Sigmoid colon (tissue), 6 donors: ENCODE measurements at regions not wholly inside any gene's neighbourhood (a gene's known extent, or its start where the extent isn't known, plus 50 kb on each side); places are given as distances from the start of the nearest gene placed in this dataset.

Source experiments
- DNase-seq: peaks from one replicate; pipeline ENCODE4 v3.0.0-alpha.2; 2019
- H3K27ac ChIP-seq, 4 donors: fragments of 200-600 bp; sonication (generic); one replicate each; pipeline ENCODE4 v1.5.1; 2016 to 2019; ENCODE audit warnings: mild to moderate bottlenecking in 1 of 4
- H3K27me3 ChIP-seq, 3 donors: fragments of 200-600 bp; sonication (generic); one replicate each; pipeline ENCODE4 v1.5.1; 2019; ENCODE audit warnings: mild to moderate bottlenecking in 1 of 3
- H3K36me3 ChIP-seq, 4 donors: fragments of 200-600 bp; sonication (generic); one replicate each; pipeline ENCODE4 v1.5.1; 2016 to 2019
- H3K4me1 ChIP-seq, 4 donors: fragments of 200-600 bp; sonication (generic); one replicate each; pipeline ENCODE4 v1.5.1; 2017 to 2019
- H3K4me3 ChIP-seq, 4 donors: fragments of 200-600 bp; sonication (generic); one replicate each; pipeline ENCODE4 v1.5.1; 2017 to 2019; ENCODE audit warnings: mild to moderate bottlenecking in 2 of 4, moderate library complexity in 1 of 4
- H3K9me3 ChIP-seq, 4 donors: fragments of 200-600 bp in 3 of 4; sonication (generic) in 3 of 4; one replicate each; pipeline versions ENCODE4 v1.5.1 to v1.6.1; 2013 to 2019
- EP300 ChIP-seq, 4 donors: sonication (generic); formaldehyde crosslinking; IDR thresholded peaks; one replicate each; pipeline ENCODE4 v1.6.1; 2017; ENCODE audit warnings: antibody characterized with exemption in 4 of 4
- POLR2A ChIP-seq, 2 donors: fragments of 450-650 bp; IDR thresholded peaks; one replicate each; pipeline ENCODE4 v1.6.1; 2016; ENCODE audit warnings: antibody characterized with exemption in 2 of 2, mild to moderate bottlenecking in 2 of 2, moderate library complexity in 2 of 2
- POLR2AphosphoS5 ChIP-seq, 4 donors: sonication (generic); formaldehyde crosslinking; IDR thresholded peaks; one replicate each; pipeline ENCODE4 v1.6.1; 2017; ENCODE audit warnings: antibody characterized with exemption in 4 of 4
- WGBS, 2 donors: extraction: QIAGEN DNeasy Blood & Tissue Kit; methylation state at CpG; one replicate each; pipeline ENCODE4 v1.1.7; 2013; 5-methylcytosine and 5-hydroxymethylcytosine counted together
- intact Hi-C: fragments of 100-400 bp; cut with DNase I; formaldehyde crosslinking; loops from one replicate; pipeline ENCODE4 v1.15.1; 2023
- TF ChIP-seq, protein P1 (sequence below), 4 experiments: fragments of 450-650 bp in 3 of 4; fragments of 200-600 bp in 1 of 4; IDR thresholded peaks; one replicate each; pipeline ENCODE4 v1.5.1; 2016 to 2019; ENCODE audit warnings: antibody characterized with exemption in 4 of 4, mild to moderate bottlenecking in 3 of 4, moderate library complexity in 2 of 4
- donor health status: healthy with polysubstance abuse.
- donor health status: healthy.

DNA sequence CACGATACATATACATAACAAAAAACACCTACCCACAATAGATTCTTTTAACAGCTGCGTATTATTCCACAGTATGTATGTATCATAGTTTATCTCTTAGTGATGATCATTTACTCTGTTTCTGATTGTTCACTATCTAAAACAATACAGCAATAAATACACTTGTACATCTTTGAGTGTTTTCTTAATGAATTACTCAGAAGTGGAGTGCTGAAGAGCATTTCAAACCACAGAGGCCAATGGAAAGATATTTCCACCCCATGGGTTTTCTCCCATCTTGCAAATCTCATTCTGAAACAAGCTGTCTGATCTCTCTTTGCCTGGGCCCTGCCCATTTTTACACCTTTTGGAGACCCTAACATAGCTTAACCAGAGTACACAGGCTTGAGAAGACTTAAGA, 113.8 kb upstream of the KLF7 start:
- DNase-seq = no peak
- no peak for TF ChIP-seq POLR2A (IDR thresholded peaks at IDR 0.05)
- TF ChIP-seq, protein P1, sequence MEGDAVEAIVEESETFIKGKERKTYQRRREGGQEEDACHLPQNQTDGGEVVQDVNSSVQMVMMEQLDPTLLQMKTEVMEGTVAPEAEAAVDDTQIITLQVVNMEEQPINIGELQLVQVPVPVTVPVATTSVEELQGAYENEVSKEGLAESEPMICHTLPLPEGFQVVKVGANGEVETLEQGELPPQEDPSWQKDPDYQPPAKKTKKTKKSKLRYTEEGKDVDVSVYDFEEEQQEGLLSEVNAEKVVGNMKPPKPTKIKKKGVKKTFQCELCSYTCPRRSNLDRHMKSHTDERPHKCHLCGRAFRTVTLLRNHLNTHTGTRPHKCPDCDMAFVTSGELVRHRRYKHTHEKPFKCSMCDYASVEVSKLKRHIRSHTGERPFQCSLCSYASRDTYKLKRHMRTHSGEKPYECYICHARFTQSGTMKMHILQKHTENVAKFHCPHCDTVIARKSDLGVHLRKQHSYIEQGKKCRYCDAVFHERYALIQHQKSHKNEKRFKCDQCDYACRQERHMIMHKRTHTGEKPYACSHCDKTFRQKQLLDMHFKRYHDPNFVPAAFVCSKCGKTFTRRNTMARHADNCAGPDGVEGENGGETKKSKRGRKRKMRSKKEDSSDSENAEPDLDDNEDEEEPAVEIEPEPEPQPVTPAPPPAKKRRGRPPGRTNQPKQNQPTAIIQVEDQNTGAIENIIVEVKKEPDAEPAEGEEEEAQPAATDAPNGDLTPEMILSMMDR (IDR thresholded peaks at IDR 0.05) = no peak
- TF ChIP-seq POLR2AphosphoS5 (IDR thresholded peaks at IDR 0.05) = no peak
- no peak for TF ChIP-seq EP300 (IDR thresholded peaks at IDR 0.05)
- Histone ChIP-seq H3K27ac (no peak overlapping the region), H3K9me3 (no peaks in the 10 kb centered on the region), H3K36me3 (no peaks in the 10 kb centered on the region), H3K27me3 (no peaks in the 10 kb centered on the region), H3K4me1 (peaks cover 0 to 11% (median 2%) of the 10 kb centered on the region in 4 donors), H3K4me3 (no peak overlapping the region)
- intact Hi-C loops = no loop called here
- WGBS, 2 donors = 94 to 95% methylated on average over 2 of the region's 2 CpGs

DNA sequence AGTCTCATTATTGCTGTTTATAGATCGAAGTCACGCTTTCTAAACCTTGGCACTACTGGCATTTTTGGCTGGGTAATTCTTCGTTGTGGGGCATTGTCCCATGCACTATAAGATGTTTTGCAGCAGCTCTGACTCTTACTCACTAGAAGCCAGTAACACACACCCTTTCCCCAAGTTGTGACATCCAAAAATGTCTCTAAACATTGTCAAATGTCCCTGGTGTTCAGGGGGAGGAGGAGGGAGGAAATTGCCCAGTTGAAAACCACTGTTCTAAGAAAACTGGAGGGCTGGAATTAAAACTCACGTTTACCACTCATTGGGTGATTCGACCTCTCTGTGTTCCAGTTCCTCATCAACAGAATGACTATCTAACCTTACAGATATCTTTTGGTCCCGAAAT, 115.7 kb upstream of the KLF7 start:
- no peak for DNase-seq
- Histone ChIP-seq H3K4me1 (peaks cover 0 to 27% (median 14%) of the 10 kb centered on the region in 4 donors), H3K4me3 (no peak overlapping the region), H3K36me3 (no peaks in the 10 kb centered on the region), H3K9me3 (no peaks in the 10 kb centered on the region), H3K27me3 (no peaks in the 10 kb centered on the region), H3K27ac (no peak overlapping the region)
- no peak for TF ChIP-seq POLR2AphosphoS5 (IDR thresholded peaks at IDR 0.05)
- TF ChIP-seq, protein P1 (IDR thresholded peaks at IDR 0.05) = no peak
- no peak for TF ChIP-seq POLR2A (IDR thresholded peaks at IDR 0.05)
- intact Hi-C loops = no loop called here
- WGBS, 2 donors = 86 to 92% methylated on average over 6 of the region's 6 CpGs

DNA sequence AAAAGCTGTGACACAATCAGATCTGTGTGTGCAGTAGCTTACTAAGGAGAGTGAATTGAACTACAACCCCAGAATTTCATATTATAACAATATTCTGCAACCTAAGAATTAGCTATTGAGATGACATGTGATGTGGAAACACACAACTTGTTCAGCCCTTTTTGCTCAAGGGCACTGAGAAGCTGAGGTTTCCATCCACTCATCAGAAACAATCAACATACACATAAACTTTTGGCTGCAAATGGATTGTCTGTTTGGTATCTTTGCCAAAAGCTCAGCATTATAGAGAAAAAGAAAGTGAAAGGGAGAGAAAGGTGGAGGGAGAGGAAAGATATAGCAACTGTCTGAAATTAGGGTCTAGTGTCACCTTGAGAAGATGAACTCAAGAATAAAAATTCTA, 117.2 kb upstream of the KLF7 start:
- no peak for DNase-seq
- TF ChIP-seq EP300 (IDR thresholded peaks at IDR 0.05) = no peak
- no peak for TF ChIP-seq POLR2AphosphoS5 (IDR thresholded peaks at IDR 0.05)
- TF ChIP-seq, protein P1 (IDR thresholded peaks at IDR 0.05) = no peak
- TF ChIP-seq POLR2A (IDR thresholded peaks at IDR 0.05) = no peak
- H3K4me3 ChIP-seq = no peak overlapping the region
- peaks cover 0 to 34% (median 16%) of the 10 kb centered on the region in 4 donors for H3K4me1 ChIP-seq
- H3K9me3 ChIP-seq = no peaks in the 10 kb centered on the region
- intact Hi-C loops = no loop called here
- H3K27ac ChIP-seq = peak overlapping the region in 2 of 4 donors; percentile 19 to 20
- no peaks in the 10 kb centered on the region for H3K36me3 ChIP-seq
- H3K27me3 ChIP-seq = no peaks in the 10 kb centered on the region

DNA sequence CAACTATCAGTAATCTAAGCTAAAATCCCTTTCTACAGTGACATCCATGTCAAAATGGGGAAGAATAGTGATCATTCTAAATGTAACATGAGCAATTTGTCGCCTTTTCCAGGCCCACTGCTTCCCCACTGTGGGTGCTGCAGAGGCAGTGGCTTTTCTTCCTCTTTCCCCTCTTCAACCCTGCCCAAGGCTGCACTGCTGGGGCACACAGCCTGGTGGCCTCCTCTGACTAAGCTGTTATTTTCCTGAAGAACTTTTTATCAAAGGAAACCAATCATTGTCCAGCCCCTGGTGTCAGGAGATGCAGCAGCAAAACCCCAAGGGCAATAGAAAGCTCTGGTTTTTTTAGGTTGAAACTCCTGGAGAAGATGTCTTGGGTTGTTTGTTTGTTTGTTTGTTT, 117.6 kb upstream of the KLF7 start:
- no peaks in the 10 kb centered on the region for H3K36me3 ChIP-seq
- no peaks in the 10 kb centered on the region for H3K27me3 ChIP-seq
- peak overlapping the region in 2 of 4 donors; percentile 19 to 20 for H3K27ac ChIP-seq
- DNase-seq = peak; percentile 69
- peaks cover 0 to 34% (median 16%) of the 10 kb centered on the region in 4 donors for H3K4me1 ChIP-seq
- 47 to 82% methylated on average over 1 of the region's 1 CpG for WGBS, 2 donors
- H3K9me3 ChIP-seq = no peaks in the 10 kb centered on the region
- H3K4me3 ChIP-seq = no peak overlapping the region
- intact Hi-C loops = no loop called here
- TF ChIP-seq POLR2AphosphoS5 (IDR thresholded peaks at IDR 0.05) (no peak), EP300 (IDR thresholded peaks at IDR 0.05) (no peak), POLR2A (IDR thresholded peaks at IDR 0.05) (no peak)
- TF ChIP-seq, protein P1 (IDR thresholded peaks at IDR 0.05) = no peak
